ENCODE measurements at regions not wholly inside any gene's neighbourhood (a gene's known extent, or its start where the extent isn't known, plus 50 kb on each side); places are given as distances from the start of the nearest gene placed in this dataset.
"Not testable (repeated sequence)": the region's sequence is repeated elsewhere in the genome, so short reads cannot be mapped to it uniquely, and the experiment has no call there.

- peak; percentile 22 for DNase-seq
Measured at GRCh38 chr14:30375296-30375892, 183.6 kb upstream of the G2E3 start.

- DNase-seq, result no peak
Measured at GRCh38 chr14:30381861-30382480, 177.0 kb upstream of the G2E3 start.

DNA sequence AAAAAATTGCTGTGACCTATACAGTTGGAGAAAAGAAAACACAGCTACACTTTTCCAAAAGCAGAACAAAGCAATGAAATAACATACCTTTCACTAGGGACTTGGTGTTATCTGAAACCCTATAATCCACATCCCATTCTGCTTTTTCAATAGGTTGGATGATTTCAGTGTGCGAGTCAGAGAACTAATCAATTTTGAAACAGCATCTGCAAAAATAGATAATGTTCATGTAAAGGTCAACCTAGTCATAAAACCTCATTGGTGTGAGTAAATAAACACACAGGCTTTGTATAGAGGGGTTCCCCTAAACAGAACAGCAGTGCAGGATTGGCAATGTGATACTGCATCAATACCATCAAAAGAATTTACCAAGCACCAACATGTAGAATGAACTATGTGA lies 173.0 kb upstream of the G2E3 start:
- peak; percentile 20 for DNase-seq

- no peak for DNase-seq
Measured at GRCh38 chr14:30387871-30388270, 171.1 kb upstream of the G2E3 start.

DNA sequence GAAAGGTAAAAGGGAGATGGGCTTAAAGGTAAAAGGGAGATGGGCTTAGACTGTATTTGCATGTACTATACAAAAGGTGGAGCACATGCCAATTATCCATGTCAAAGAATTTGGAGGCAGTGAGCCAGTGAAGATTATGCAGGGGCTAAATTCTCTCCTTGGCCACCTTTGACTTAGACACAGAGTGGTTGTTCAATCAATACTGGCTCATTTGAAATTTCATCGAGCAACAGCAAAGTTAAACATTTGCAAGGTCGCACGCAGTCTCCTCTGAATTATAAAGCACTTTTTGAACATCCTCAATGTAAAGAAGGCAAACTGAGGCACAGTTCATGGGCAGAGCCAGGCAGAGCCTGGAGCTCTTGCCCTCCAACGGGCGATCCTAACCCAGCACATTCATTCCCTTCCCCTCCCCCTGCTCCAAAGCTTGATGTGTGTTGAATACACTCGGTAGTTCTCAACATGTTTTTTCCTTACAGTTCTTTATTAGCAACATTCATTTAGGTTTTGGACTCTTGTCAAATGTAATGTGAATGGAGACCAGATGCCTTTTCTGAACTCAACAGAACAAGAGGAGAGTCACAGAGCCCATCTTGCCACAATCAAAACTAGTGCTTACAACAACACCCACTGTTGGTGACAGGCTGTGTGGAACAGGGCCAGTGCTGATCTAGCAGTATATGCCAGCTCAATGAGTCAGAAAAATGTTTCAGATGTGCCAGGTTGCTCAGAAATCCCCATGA lies 169.7 kb upstream of the G2E3 start:
- no peak for DNase-seq

DNA sequence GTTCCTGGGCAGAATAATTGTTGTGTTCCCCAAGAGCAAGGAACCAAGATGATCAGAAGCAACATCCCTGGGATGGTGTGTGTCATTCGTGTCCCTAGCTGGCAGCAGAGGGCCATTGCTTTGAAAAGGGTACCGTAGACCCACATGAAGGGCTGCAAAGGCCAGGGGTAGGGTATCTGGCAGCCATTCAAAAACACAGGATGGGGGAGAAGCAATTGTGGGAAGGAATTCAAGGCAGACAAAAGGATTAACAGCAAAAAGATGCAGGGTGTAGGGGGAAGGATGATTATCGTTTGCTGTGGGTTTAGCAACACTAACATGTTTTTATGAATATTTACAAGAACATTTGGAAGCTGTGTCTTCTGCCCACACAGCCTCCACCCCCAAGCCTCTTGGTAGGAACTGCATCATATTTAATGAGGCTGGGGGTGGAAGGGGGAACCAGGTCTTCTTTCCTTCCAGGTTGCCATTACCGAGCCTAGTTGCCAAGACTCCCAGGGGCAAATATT lies 169.0 kb upstream of the G2E3 start:
- DNase-seq, result peak; percentile 4

- no peak for DNase-seq
Measured at GRCh38 chr14:30395065-30395464, 163.9 kb upstream of the G2E3 start.

GRCh38 chr14:30402846-30403245 lies 156.1 kb upstream of the G2E3 start:
- no peak for DNase-seq

DNA sequence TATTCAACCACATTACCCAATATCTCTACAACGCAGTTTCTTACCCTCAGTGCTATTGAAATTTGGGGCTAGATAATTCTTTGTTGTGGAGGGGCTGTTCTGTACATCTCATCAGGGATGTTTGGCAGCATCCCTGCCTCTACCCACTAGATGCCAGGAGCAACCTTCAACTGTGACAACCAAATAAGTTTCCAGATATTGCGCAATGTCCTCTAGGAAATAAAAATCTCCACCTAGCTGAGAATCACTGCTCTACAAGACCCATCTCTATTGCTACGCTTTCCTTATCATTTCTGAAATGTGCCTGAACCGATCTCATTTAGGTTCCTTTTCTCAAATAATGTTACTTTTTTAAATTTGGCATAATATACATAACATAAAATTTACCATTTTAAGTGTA lies 155.2 kb upstream of the G2E3 start:
- no peak for DNase-seq

DNA sequence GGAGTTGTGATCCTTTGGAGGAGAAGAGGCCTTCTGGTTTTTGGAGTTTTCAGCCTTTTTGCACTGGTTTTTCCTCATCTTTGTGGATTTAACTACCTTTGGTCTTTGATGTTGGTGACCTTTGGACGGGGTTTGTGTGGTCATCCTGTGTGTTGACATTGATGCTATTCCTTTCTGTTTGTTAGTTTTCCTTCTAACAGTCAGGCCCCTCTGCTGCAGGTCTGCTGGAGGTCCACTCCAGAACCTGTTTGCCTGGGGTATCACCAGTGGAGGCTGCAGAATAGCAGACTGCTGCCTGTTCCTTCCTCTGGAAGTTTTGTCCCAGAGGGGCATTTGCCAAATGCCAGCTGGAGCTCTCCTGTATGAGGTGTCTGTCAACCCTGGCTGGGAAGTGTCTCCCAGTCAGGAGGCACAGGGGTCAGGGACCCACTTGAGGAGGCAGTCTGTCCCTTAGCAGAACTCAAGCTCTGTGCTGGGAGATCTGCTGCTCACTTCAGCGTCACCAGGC lies 149.4 kb upstream of the G2E3 start:
- not testable (repeated sequence) for DNase-seq

GRCh38 chr14:30410986-30411385 lies 148.0 kb upstream of the G2E3 start:
- DNase-seq, result no peak

DNA sequence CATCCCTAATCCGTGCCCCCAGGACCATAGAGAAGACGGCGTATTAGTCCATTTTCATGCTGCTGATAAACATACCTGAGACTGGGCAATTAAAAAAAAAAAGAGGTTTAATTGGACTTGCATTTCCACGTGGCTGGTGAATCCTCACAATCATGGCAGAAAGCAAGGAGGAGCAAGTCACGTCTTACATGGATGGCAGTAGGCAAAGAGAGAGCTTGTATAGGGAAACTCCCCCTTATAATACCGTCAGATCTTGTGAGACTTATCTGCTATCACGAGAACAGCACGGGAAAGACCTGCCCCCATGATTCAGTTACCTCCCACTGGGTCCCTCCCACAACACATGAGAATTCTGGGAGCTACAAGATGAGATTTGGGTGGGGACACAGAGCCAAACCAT lies 145.8 kb upstream of the G2E3 start:
- not testable (repeated sequence) for DNase-seq

DNA sequence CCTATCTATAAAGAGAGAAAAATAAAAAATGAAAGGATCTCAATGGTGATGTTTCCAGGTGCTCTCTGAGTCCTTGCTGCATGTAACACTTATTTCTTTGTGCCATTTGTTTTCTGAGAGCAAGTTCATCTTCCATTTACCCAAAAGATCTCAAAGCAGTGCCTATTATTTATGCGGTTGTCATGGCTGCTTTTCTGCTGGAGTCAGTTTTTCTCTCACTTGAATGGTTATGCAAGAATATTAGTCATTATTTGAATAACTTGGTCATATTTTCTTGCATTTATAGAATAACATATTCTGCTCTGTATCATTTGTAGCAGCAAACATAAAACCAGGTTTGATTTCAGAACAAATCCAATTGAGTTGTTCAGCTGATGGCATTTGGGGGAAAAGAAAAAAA lies 141.8 kb upstream of the G2E3 start:
- DNase-seq, result no peak

DNA sequence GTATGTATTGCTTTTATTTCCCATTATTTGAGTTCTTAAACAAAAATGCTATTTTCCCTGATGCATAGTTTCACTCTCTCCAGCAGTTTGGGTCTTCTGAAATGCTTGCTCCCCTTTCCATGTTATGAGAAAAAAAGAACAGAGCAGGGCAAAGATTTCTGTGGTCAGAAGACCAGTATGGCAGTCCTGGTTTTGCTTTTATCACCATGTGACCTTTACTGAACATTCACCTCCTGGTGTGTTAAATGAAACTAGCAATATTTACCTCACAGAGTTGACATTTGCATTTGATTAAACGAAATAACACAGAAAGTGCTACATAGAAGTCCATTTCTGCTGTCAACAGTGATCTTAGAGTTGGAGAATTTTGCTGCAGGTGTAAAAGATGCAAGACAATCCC lies 141.0 kb upstream of the G2E3 start:
- no peak for DNase-seq

DNA sequence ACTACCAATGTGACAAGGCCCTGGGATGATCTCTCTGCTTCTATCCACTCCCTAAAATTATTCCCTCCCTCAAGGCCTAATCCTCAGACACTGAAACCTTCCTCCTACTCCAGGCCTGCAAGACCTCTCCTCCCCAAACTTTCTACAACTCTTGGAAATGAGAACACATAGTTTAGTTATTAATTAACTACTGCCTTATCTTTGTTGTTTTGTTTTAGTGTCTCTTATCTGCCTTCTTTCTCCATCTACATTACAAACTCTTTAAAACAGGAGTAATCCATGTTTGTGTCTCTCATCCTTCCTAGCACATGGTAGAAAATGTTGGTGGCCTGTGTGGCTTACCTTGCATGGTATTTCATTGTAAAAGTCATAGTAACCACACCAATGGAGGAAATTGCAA lies 139.9 kb upstream of the G2E3 start:
- DNase-seq, result no peak

DNA sequence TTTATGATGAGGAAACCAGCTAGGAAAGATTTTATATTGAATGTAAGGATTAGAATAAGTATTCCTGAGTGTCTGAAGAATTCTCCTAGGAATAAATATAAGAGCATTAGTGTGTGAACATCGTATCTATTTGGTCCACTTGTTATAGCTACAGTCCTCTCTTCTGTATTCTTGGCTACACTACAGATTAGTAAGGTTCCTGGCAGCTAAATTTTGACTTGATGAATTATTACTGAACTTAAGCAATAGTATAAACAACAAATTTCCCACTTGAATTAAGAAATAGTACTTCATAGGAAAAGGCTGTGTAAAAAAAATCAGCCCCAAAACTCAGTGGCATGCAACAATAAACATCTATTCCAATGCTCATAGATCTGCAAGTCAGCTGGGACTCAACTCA lies 138.4 kb upstream of the G2E3 start:
- no peak for DNase-seq

GRCh38 chr14:30426463-30426862 lies 132.5 kb upstream of the G2E3 start:
- DNase-seq, result no peak

DNA sequence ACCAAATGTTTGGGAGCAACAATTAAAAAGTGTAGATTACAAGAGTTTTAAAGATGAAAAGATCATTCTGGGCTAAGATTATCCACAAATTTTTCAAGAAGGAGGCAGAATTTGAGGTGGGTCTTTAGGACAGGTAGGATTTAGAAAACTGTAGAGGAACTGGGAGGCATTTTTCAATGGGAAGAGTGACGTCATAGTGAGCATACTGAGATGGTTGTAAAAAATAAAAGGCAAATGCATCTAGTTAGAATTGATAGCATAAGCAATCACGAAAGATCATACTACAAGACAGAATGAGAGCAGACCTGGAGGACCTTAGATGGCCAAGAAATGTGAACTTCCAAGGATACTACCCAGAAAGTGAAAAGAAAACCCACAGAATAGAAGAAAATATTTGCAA lies 131.6 kb upstream of the G2E3 start:
- no peak for DNase-seq

GRCh38 chr14:30427846-30428245 lies 131.1 kb upstream of the G2E3 start:
- no peak for DNase-seq

- no peak for DNase-seq
Measured at GRCh38 chr14:30431552-30431951, 127.4 kb upstream of the G2E3 start.

DNA sequence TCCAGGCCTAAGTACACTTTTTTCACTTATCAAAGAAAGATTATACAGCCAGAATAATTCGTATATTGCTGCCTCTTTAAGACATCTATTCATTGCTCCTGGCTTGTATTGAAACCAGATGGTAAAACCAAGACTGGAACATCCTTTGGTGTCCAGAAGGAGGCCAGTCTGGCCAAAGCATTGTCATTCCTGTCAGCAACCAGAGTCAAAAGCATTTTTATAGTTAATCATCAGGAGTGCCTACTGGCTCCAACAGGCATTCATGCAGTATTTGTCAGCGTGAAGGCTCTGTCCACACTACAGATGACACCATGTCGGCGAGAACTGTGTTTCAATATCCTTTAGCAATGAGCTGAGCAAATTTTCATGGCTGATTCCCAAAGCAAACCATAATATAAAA lies 118.0 kb upstream of the G2E3 start:
- DNase-seq, result no peak

GRCh38 chr14:30443368-30444007 lies 115.5 kb upstream of the G2E3 start:
- peak; percentile 67 for DNase-seq

- no peak for DNase-seq
Measured at GRCh38 chr14:30444451-30444850, 114.5 kb upstream of the G2E3 start.
